NCI-H1417 treated with DMSO at 0.1 percent for 48 hours (cell line): ENCODE measurements at regions not wholly inside any gene's neighbourhood (a gene's known extent, or its start where the extent isn't known, plus 50 kb on each side); places are given as distances from the start of the nearest gene placed in this dataset.

Source experiments
- DNase-seq: peaks from one replicate; lab custom pipeline; 2025; lab: John Stamatoyannopoulos, UW

DNA sequence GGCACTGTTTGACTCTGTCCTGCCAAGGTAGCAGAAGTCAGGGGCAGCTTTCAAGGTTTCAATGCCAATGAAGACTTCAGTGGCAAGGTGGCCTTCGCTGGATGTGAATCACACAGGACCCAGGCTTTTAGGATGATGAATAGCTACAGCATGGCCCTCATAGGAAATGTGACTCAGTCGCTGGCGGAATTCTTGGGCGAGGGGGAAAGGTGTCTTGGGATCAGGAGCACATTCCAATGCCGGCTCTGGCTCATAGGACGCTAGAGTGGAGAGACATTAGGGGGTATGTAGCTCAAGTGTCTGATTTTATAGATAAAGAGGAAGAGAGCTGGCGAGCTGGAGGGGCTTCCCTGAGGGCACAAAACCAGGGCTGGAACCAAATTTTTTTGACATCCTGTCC lies 68.6 kb downstream of the SMIM21 start:
- no peak for DNase-seq

GRCh38 chr18:75353357-75353756 lies 74.1 kb downstream of the SMIM21 start:
- DNase-seq, result no peak

GRCh38 chr18:75351409-75351808 lies 76.1 kb downstream of the SMIM21 start:
- no peak for DNase-seq

DNA sequence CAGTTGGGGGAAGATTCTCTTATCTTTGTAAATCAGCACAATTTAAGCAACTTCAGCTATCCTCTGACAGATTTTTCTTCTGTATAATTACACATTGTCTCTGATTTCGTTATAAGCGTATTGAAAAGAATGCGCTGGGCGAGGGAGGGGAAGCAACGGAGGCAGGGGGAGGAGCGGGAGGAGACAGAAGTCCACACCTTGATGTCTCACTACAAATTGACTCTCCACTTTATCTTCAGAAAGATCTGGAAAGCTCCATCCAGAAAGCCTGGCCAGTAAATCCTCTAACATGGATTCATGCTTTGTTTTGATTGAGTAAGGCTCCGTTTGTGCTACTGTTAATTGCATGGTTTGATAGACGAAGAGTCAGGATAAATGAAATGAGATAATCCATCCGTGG lies 76.6 kb downstream of the SMIM21 start:
- no peak for DNase-seq

DNA sequence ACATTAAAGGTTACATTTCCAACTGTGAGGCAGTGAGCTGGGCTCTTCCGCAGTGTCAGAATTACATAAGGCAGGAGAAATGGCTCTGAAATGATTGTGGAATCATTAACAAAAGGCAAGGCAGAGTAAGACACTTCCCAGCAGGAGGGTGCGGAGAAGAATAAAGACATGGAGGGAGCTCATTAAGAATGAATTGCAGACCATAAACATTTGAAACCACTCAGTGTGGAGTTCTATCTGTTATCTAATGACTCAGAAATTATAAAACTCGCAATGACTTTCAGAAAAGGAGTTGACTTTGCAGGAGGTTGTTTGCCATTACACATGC lies 77.0 kb downstream of the SMIM21 start:
- peak; percentile 68 for DNase-seq

DNA sequence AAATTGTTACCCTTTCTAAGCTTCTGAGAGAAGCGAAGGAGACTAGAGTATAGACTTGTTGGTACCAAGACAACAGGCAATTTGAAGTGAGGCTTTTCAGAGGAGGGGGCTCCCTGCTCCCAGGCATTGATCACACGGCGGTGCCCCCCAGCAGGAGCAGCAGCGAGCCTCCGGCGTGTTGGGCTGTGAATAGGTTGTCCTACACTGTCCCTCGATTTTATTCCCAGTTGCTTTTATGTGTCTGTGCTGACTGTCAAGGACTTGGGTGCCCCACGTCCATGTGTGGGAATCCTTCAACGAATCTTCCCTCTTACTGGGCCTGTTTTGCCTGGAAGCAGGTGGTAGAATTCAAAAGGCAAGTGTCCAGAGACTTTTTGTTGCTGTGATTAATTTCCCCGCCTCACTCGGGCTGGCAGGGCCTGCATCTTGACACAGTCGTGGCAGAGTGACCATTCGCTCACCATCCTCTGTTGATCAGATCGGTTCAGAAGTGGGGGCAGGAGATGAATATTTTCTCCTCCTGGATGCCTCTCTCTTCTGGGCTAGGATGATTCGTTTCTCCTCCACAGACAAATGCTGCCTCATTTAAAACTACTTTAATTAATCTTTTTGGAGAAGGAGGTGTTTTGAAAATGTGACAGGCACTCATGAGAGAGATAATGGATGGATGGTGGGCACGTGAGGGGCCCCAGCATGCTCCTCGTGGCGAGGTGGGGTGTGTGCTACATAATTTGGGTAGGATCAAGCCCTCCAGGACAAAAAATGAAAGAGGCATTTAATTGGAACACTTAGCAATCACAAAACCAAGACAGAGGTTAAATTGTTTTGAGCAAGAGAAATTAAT lies 77.6 kb downstream of the SMIM21 start:
- no peak for DNase-seq

DNA sequence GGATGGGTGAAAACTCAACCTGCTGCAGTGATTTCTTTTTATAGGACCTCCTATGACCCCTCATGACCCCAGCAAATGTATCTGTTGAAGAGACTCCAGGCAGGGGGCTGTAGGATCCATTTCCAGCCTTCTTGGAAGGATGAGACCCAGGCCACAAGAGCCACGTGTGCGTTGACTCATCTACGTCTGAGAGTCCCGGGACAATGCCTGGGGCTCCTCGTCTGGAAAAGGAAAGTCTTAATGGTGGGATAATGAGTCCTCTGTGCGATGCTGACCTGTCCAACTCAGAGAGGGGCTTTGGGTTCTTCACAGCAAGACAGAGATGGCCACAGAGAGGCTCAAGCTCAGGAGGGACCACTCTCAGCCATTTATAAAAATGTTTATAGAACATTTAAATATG lies 80.8 kb downstream of the SMIM21 start:
- DNase-seq, result no peak

- no peak for DNase-seq
These were observed 82.9 kb downstream of the SMIM21 start for GRCh38 chr18:75344615-75345014.

DNA sequence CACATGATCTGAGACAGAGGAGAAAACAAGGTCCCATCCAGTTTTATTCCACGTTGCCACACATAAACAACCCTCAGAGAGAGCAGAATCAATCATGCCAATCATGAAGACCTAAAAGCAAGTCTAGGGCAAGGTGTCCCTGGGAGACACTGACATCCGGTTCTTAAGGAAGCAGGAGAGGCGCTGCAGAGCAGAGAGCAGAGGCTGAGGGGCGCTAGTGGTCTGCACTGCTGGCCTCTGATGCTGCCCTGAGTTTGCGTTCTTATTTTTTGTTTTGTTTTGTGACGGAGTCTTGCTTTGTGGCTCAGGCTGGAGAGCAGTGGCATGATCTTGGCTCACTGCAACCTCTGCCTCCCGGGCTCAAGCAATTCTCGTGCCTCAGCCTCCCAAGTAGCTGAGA lies 83.3 kb downstream of the SMIM21 start:
- no peak for DNase-seq

DNA sequence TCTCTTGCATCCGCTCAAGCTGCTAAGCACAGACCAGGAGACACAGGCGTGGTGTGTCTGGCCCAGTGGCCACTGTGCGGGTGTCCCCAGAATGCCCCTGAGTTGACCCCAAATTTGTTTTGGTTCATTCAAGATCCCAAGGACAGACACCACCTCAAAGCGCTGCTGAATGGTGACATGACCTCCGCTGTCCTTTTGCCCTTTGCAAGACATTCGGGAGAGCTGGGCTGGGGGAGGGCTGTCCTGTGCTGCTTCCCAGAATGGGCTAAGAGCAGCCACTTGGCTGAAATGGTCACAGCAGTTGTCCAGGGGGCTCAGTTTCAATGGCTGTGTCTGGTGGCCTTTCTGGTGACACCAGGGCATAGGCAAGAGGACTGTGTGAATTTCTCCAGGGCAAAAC lies 84.1 kb downstream of the SMIM21 start:
- no peak for DNase-seq

DNA sequence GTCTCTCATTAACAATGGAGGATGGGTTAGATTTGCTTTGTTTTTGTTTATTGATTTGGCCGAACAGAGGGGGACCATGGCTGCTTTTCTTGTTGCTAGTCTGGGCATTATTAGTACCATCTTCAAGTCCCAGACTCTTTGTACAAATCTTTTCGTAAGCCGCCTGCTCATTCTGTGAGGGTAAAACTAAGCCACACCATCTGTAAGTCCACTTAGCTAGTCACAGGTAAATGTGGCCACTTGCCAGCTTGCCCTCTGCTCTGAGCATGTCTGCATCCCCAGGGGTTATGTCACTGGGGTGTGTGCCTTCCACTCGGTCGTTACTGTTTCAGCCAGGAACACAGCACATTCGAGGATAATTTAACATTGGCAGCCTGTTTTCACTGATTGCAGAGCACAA lies 85.6 kb downstream of the SMIM21 start:
- DNase-seq, result no peak

DNA sequence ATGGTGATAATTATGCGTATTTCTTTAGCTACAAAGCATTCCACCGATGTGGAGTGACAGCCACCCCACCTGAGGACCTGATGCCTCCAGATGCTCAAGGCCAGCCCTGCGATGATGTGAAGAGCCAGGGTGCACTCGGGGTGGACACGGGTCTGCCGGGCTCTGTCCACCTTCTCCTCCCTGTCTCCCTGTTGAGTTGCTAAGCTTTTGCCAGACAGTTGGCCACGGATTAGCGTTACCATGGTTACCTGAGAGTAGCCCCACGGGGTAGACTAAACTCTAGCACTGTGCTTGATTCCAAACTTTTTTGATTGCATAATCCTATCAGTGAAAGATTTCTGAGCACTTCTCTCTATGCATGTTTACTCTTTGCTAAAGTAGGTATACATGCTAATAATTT lies 86.2 kb downstream of the SMIM21 start:
- no peak for DNase-seq

GRCh38 chr18:75339936-75340605 lies 87.4 kb downstream of the SMIM21 start:
- DNase-seq, result no peak
